HEK293 (cell line): ENCODE measurements at regions not wholly inside any gene's neighbourhood (a gene's known extent, or its start where the extent isn't known, plus 50 kb on each side); places are given as distances from the start of the nearest gene placed in this dataset.

Source experiments
- CTCF ChIA-PET: fragments of 350-600 bp; formaldehyde crosslinking; extraction: SDS; loops from one replicate; lab custom pipeline; 2021; ENCODE audit warnings: antibody characterized with exemption; lab: Yijun Ruan, JAX
- POLR2A ChIA-PET: fragments of 300-600 bp; formaldehyde crosslinking; extraction: SDS; loops from one replicate; lab custom pipeline; 2020; ENCODE audit warnings: antibody characterized with exemption, inconsistent platforms; lab: Yijun Ruan, JAX
- H3K27ac ChIP-seq: fragments of 200-500 bp; sonication (Bioruptor generic); 2 replicates; pipeline ENCODE4 v1.5.1; 2014; ENCODE audit warnings: low read depth, low read length, control low read depth, inconsistent platforms; ENCODE audit errors: extremely low read depth
- H3K36me3 ChIP-seq, 2 experiments: fragments of 200-500 bp in 1 of 2; sonication (Bioruptor generic) in 1 of 2; 1 replicate in 1 of 2; 2 replicates in 1 of 2; pipeline ENCODE4 v1.5.1; 2014 to 2017; ENCODE audit warnings: inconsistent platforms in 2 of 2, low read length in 2 of 2; ENCODE audit not compliant: control insufficient read depth in 2 of 2, insufficient read depth in 1 of 2
- H3K4me1 ChIP-seq: fragments of 200-500 bp; sonication (Bioruptor generic); 2 replicates; pipeline ENCODE4 v1.5.1; 2014; ENCODE audit warnings: mild to moderate bottlenecking, low read length, inconsistent platforms; ENCODE audit not compliant: control insufficient read depth, insufficient read depth
- H3K4me3 ChIP-seq: 2 replicates; pipeline ENCODE4 v1.5.1; 2011; ENCODE audit warnings: low read depth, mild to moderate bottlenecking, control low read depth, low read length, moderate library complexity
- H3K9me3 ChIP-seq: fragments of 200-500 bp; sonication (Bioruptor generic); 2 replicates; pipeline ENCODE4 v1.5.1; 2014; ENCODE audit warnings: low read depth, low read length, inconsistent platforms; ENCODE audit not compliant: control insufficient read depth, insufficient read depth
- BCL11A ChIP-seq: fragments of 450-650 bp; formaldehyde crosslinking; IDR thresholded peaks from 2 replicates; pipeline ENCODE4 v1.5.1; 2016; ENCODE audit warnings: low read depth, missing biosample characterization, missing genetic modification characterization
- HOXC10 ChIP-seq: sonication (generic); formaldehyde crosslinking; IDR thresholded peaks from 2 replicates; pipeline ENCODE4 v1.8.1; 2023; ENCODE audit warnings: mild to moderate bottlenecking, missing genetic modification reagents
- INSM2 ChIP-seq: fragments of 450-650 bp; formaldehyde crosslinking; IDR thresholded peaks from 2 replicates; pipeline ENCODE4 v1.5.1; 2016; ENCODE audit warnings: missing biosample characterization, missing genetic modification characterization
- ZNF114 ChIP-seq: fragments of 450-650 bp; formaldehyde crosslinking; IDR thresholded peaks from 2 replicates; pipeline ENCODE4 v1.5.0; 2017; ENCODE audit warnings: missing biosample characterization, missing genetic modification characterization
- ZNF133 ChIP-seq: fragments of 450-650 bp; formaldehyde crosslinking; IDR thresholded peaks from 2 replicates; pipeline ENCODE4 v1.5.1; 2016; ENCODE audit warnings: missing biosample characterization, missing genetic modification characterization
- ZNF280D ChIP-seq: fragments of 450-650 bp; formaldehyde crosslinking; IDR thresholded peaks from 2 replicates; pipeline ENCODE4 v1.5.1; 2016; ENCODE audit warnings: missing biosample characterization, missing genetic modification characterization
- ZNF302 ChIP-seq: fragments of 450-650 bp; formaldehyde crosslinking; IDR thresholded peaks from 2 replicates; pipeline ENCODE4 v1.5.1; 2016; ENCODE audit warnings: missing biosample characterization, missing genetic modification characterization, low read depth
- ZNF324 ChIP-seq: fragments of 450-650 bp; formaldehyde crosslinking; IDR thresholded peaks from 2 replicates; pipeline ENCODE4 v1.5.1; 2016; ENCODE audit warnings: missing biosample characterization, missing genetic modification characterization
- ZNF354C ChIP-seq: fragments of 450-650 bp; formaldehyde crosslinking; IDR thresholded peaks from 2 replicates; pipeline ENCODE4 v1.5.1; 2016; ENCODE audit warnings: missing biosample characterization, missing genetic modification characterization, low read depth, borderline replicate concordance
- ZNF37A ChIP-seq: fragments of 450-650 bp; IDR thresholded peaks from 2 replicates; pipeline ENCODE4 v1.5.1; 2018; ENCODE audit warnings: missing biosample characterization, missing genetic modification characterization
- ZNF423 ChIP-seq: fragments of 450-650 bp; formaldehyde crosslinking; IDR thresholded peaks from 2 replicates; pipeline ENCODE4 v1.5.1; 2016; ENCODE audit warnings: missing biosample characterization, missing genetic modification characterization
- ZNF548 ChIP-seq: fragments of 450-650 bp; formaldehyde crosslinking; IDR thresholded peaks from 2 replicates; pipeline ENCODE4 v1.5.1; 2016; ENCODE audit warnings: missing biosample characterization, missing genetic modification characterization
- ZNF561 ChIP-seq: fragments of 450-650 bp; IDR thresholded peaks from 2 replicates; pipeline ENCODE4 v1.5.1; 2018; ENCODE audit warnings: missing biosample characterization, missing genetic modification characterization, borderline replicate concordance
- ZNF585B ChIP-seq: fragments of 450-650 bp; formaldehyde crosslinking; IDR thresholded peaks from 2 replicates; pipeline ENCODE4 v1.5.1; 2016; ENCODE audit warnings: missing biosample characterization, missing genetic modification characterization
- ZNF768 ChIP-seq: fragments of 450-650 bp; formaldehyde crosslinking; IDR thresholded peaks from 2 replicates; pipeline ENCODE4 v1.5.1; 2018; ENCODE audit warnings: missing biosample characterization, mild to moderate bottlenecking, missing genetic modification characterization
- ZNF837 ChIP-seq: fragments of 450-650 bp; formaldehyde crosslinking; IDR thresholded peaks from 2 replicates; pipeline ENCODE4 v1.5.1; 2016; ENCODE audit warnings: missing biosample characterization, missing genetic modification characterization
- TF ChIP-seq, protein P1 (sequence below): fragments of 450-650 bp; formaldehyde crosslinking; IDR thresholded peaks from 2 replicates; pipeline ENCODE4 v1.5.1; 2016; ENCODE audit warnings: missing biosample characterization, missing genetic modification characterization

GRCh38 chr15:85924088-85924487 lies 129.4 kb upstream of the KLHL25 start:
- Histone ChIP-seq H3K4me3 (no peak overlapping the region), H3K27ac (no peak overlapping the region), H3K4me1 (no peaks in the 10 kb centered on the region), H3K9me3 (no peaks in the 10 kb centered on the region), H3K36me3 (no peaks in the 10 kb centered on the region)
- ChIA-PET CTCF (interaction anchor here (0.6 to 1.1 kb wide), 2 partner anchors 17 to 207 kb away, joined by 3 read pairs; no protein-coding TSS in a partner anchor), POLR2A (no interaction called here)
- TF ChIP-seq ZNF133 (tag by site-specific recombination) (no peak), ZNF548 (tag by site-specific recombination) (no peak), ZNF280D (tag by site-specific recombination) (no peak), ZNF585B (no peak), HOXC10 (CRISPR knock-in tag) (no peak), ZNF837 (tag by site-specific recombination) (no peak)
- TF ChIP-seq, protein P1, sequence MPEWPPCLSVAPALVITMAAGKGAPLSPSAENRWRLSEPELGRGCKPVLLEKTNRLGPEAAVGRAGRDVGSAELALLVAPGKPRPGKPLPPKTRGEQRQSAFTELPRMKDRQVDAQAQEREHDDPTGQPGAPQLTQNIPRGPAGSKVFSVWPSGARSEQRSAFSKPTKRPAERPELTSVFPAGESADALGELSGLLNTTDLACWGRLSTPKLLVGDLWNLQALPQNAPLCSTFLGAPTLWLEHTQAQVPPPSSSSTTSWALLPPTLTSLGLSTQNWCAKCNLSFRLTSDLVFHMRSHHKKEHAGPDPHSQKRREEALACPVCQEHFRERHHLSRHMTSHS (tag by site-specific recombination): no peak

GRCh38 chr15:85925649-85926237 lies 131.0 kb upstream of the KLHL25 start:
- POLR2A ChIA-PET: no interaction called here
- Histone ChIP-seq H3K4me1 (no peaks in the 10 kb centered on the region), H3K4me3 (no peak overlapping the region), H3K9me3 (no peaks in the 10 kb centered on the region), H3K36me3 (no peaks in the 10 kb centered on the region), H3K27ac (no peak overlapping the region)
- CTCF ChIA-PET: no interaction called here
- TF ChIP-seq ZNF354C (tag by site-specific recombination) (no peak), ZNF423 (tag by site-specific recombination) (no peak), INSM2 (tag by site-specific recombination) (no peak), ZNF324 (tag by site-specific recombination) (no peak), BCL11A (tag by site-specific recombination) (no peak), ZNF561 (tag by site-specific recombination) (no peak), ZNF280D (tag by site-specific recombination) (no peak), ZNF302 (tag by site-specific recombination) (no peak), ZNF768 (tag by site-specific recombination) (no peak), ZNF114 (no peak), ZNF37A (no peak)
